ENCODE measurements at regions not wholly inside any gene's neighbourhood (a gene's known extent, or its start where the extent isn't known, plus 50 kb on each side); places are given as distances from the start of the nearest gene placed in this dataset.

DNA sequence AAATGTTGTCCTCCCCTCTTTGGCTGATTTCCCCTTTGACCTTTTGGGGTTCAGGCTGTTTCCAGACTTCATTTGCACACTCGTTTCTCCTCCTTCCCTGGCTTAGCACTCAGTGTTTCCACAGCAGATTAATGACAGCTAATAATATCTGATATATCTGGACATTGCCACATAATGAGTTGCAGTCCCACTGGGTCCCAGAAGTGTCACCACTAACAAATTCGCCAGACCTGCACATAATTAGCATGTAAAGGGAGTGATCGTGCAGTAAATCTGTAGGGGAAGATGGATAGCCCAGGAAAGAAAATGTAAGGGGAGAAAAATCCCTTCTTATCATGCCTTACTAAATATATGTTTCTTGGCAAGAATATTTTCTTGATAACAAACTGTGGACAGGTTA lies 922.1 kb downstream of the TFAP2A start:
- no peak for TF ChIP-seq CTCF (IDR thresholded peaks at IDR 0.05)
- no peak for TF ChIP-seq POLR2A (IDR thresholded peaks at IDR 0.05)

Measured in uterus (tissue), 2 donors.